Natural killer cell treated with Interleukin-12 subunit alpha and Interleukin-12 subunit beta and Interleukin-15 and Interleukin-18, amount 100 ng/mL, for 72 hours (primary cell): ENCODE measurements at regions not wholly inside any gene's neighbourhood (a gene's known extent, or its start where the extent isn't known, plus 50 kb on each side); places are given as distances from the start of the nearest gene placed in this dataset.
A peak's percentile ranks its signal among the peaks of the same experiment; 100 is the strongest.

Experiments used
- ATAC-seq, 2 donors: fragments of 150-1000 bp; cut with Tn5 transposase in 1 of 2; sonication (Bioruptor Pico), chemical (Tn5 transposase) in 1 of 2; 2 replicates each; pipeline ENCODE4 v1.10.0; 2021
- DNase-seq: peaks from one replicate; pipeline ENCODE4 v3.0.0; 2022; ENCODE audit warnings: low spot score
- H3K27ac Mint-ChIP-seq, 2 donors: 1 replicate in 1 of 2; 2 replicates in 1 of 2; pipeline ENCODE4 v1.8.0; 2022; ENCODE audit warnings: mixed read lengths in 2 of 2, mild to moderate bottlenecking in 1 of 2, moderate library complexity in 1 of 2
- H3K27me3 Mint-ChIP-seq, 2 donors: 1 replicate in 1 of 2; 2 replicates in 1 of 2; pipeline ENCODE4 v1.8.0; 2022; ENCODE audit warnings: mixed read lengths in 2 of 2
- H3K36me3 Mint-ChIP-seq: one replicate; pipeline ENCODE4 v1.8.0; 2022; ENCODE audit warnings: mixed read lengths
- H3K4me1 Mint-ChIP-seq, 2 donors: 1 replicate in 1 of 2; 2 replicates in 1 of 2; pipeline ENCODE4 v1.8.0; 2022; ENCODE audit warnings: low read depth in 2 of 2, mixed read lengths in 2 of 2, mild to moderate bottlenecking in 1 of 2
- H3K4me3 Mint-ChIP-seq: one replicate; pipeline ENCODE4 v1.8.0; 2022; ENCODE audit warnings: mixed read lengths
- H3K9me3 Mint-ChIP-seq: 2 replicates; pipeline ENCODE4 v1.8.0; 2022; ENCODE audit warnings: mixed read lengths

- Mint-ChIP-seq H3K36me3 (no peaks in the 10 kb centered on the region), H3K4me1 (peaks cover 0 to 6% of the 10 kb centered on the region in 2 donors), H3K27me3 (peaks cover 15 to 28% of the 10 kb centered on the region in 2 donors), H3K9me3 (no peaks in the 10 kb centered on the region), H3K4me3 (no peak overlapping the region), H3K27ac (no peak overlapping the region)
- DNase-seq (no peak), ATAC-seq (no peak)
Observed at GRCh38 chr19:30718014-30718413, 345.8 kb downstream of the ZNF536 start.

- H3K27ac Mint-ChIP-seq: no peak overlapping the region
- H3K27me3 Mint-ChIP-seq: peaks cover 15 to 28% of the 10 kb centered on the region in 2 donors
Observed at GRCh38 chr19:30717381-30717780, 345.2 kb downstream of the ZNF536 start.

GRCh38 chr19:30712431-30713337 is 340.5 kb downstream of the ZNF536 start:
- Mint-ChIP-seq H3K27me3 (peaks cover 21 to 31% of the 10 kb centered on the region in 2 donors), H3K9me3 (no peaks in the 10 kb centered on the region), H3K4me1 (no peaks in the 10 kb centered on the region), H3K27ac (no peak overlapping the region), H3K36me3 (no peaks in the 10 kb centered on the region), H3K4me3 (no peak overlapping the region)
- DNase-seq: no peak
- no peak for ATAC-seq

More at GRCh38 chr19:30717381-30717780, 345.2 kb downstream of the ZNF536 start:
- no peaks in the 10 kb centered on the region for H3K9me3 Mint-ChIP-seq
- peaks cover 0 to 6% of the 10 kb centered on the region in 2 donors for H3K4me1 Mint-ChIP-seq
- no peaks in the 10 kb centered on the region for H3K36me3 Mint-ChIP-seq
- ATAC-seq (no peak), DNase-seq (no peak)
- no peak overlapping the region for H3K4me3 Mint-ChIP-seq

GRCh38 chr19:30711826-30712225 is 339.6 kb downstream of the ZNF536 start:
- H3K9me3 Mint-ChIP-seq: no peaks in the 10 kb centered on the region
- no peaks in the 10 kb centered on the region for H3K36me3 Mint-ChIP-seq
- H3K4me3 Mint-ChIP-seq: no peak overlapping the region
- ATAC-seq (no peak), DNase-seq (no peak)
- H3K27me3 Mint-ChIP-seq: peaks cover 21 to 29% of the 10 kb centered on the region in 2 donors
- no peaks in the 10 kb centered on the region for H3K4me1 Mint-ChIP-seq
- H3K27ac Mint-ChIP-seq: no peak overlapping the region

- H3K9me3 Mint-ChIP-seq: no peaks in the 10 kb centered on the region
- H3K27ac Mint-ChIP-seq: no peak overlapping the region
- no peaks in the 10 kb centered on the region for H3K36me3 Mint-ChIP-seq
- no peak overlapping the region for H3K4me3 Mint-ChIP-seq
- ATAC-seq (no peak), DNase-seq (no peak)
- H3K4me1 Mint-ChIP-seq: no peaks in the 10 kb centered on the region
- peaks cover 18 to 29% of the 10 kb centered on the region in 2 donors for H3K27me3 Mint-ChIP-seq
Observed at GRCh38 chr19:30711296-30711695, 339.1 kb downstream of the ZNF536 start.

GRCh38 chr19:30710721-30711120 is 338.5 kb downstream of the ZNF536 start:
- no peaks in the 10 kb centered on the region for H3K9me3 Mint-ChIP-seq
- ATAC-seq (no peak), DNase-seq (no peak)
- H3K4me1 Mint-ChIP-seq: no peaks in the 10 kb centered on the region
- H3K4me3 Mint-ChIP-seq: no peak overlapping the region
- H3K27ac Mint-ChIP-seq: no peak overlapping the region
- no peaks in the 10 kb centered on the region for H3K36me3 Mint-ChIP-seq
- peaks cover 17 to 29% of the 10 kb centered on the region in 2 donors for H3K27me3 Mint-ChIP-seq

- no peak for ATAC-seq
- Mint-ChIP-seq H3K4me1 (no peaks in the 10 kb centered on the region), H3K9me3 (no peaks in the 10 kb centered on the region), H3K4me3 (no peak overlapping the region), H3K36me3 (no peaks in the 10 kb centered on the region), H3K27me3 (peaks cover 13% of the 10 kb centered on the region in 2 donors), H3K27ac (no peak overlapping the region)
- no peak for DNase-seq
Observed at GRCh38 chr19:30708416-30709178, 336.4 kb downstream of the ZNF536 start.

GRCh38 chr19:30704771-30705330 is 332.7 kb downstream of the ZNF536 start:
- H3K4me1 Mint-ChIP-seq: no peaks in the 10 kb centered on the region
- no peak overlapping the region for H3K27ac Mint-ChIP-seq
- H3K36me3 Mint-ChIP-seq: no peaks in the 10 kb centered on the region
- no peak for DNase-seq
- peaks cover 7 to 10% of the 10 kb centered on the region in 2 donors for H3K27me3 Mint-ChIP-seq
- H3K4me3 Mint-ChIP-seq: no peak overlapping the region
- no peak for ATAC-seq
- no peaks in the 10 kb centered on the region for H3K9me3 Mint-ChIP-seq

GRCh38 chr19:30703645-30704044 is 331.5 kb downstream of the ZNF536 start:
- peaks cover 0 to 2% of the 10 kb centered on the region in 2 donors for H3K27me3 Mint-ChIP-seq
- ATAC-seq (no peak), DNase-seq (no peak)
- no peaks in the 10 kb centered on the region for H3K9me3 Mint-ChIP-seq
- H3K36me3 Mint-ChIP-seq: no peaks in the 10 kb centered on the region
- H3K4me1 Mint-ChIP-seq: no peaks in the 10 kb centered on the region
- no peak overlapping the region for H3K27ac Mint-ChIP-seq
- H3K4me3 Mint-ChIP-seq: no peak overlapping the region

- H3K27me3 Mint-ChIP-seq: peaks cover 0 to 2% of the 10 kb centered on the region in 2 donors
- H3K36me3 Mint-ChIP-seq: no peaks in the 10 kb centered on the region
- DNase-seq (no peak), ATAC-seq (no peak)
- H3K9me3 Mint-ChIP-seq: no peaks in the 10 kb centered on the region
- H3K4me1 Mint-ChIP-seq: no peaks in the 10 kb centered on the region
- H3K4me3 Mint-ChIP-seq: no peak overlapping the region
- H3K27ac Mint-ChIP-seq: no peak overlapping the region
Observed at GRCh38 chr19:30701178-30701577, 329.0 kb downstream of the ZNF536 start.

GRCh38 chr19:30699871-30700280 is 327.7 kb downstream of the ZNF536 start:
- no peaks in the 10 kb centered on the region for H3K9me3 Mint-ChIP-seq
- no peak overlapping the region for H3K4me3 Mint-ChIP-seq
- H3K27me3 Mint-ChIP-seq: peaks cover 7 to 9% of the 10 kb centered on the region in 2 donors
- H3K36me3 Mint-ChIP-seq: no peaks in the 10 kb centered on the region
- H3K4me1 Mint-ChIP-seq: no peaks in the 10 kb centered on the region
- ATAC-seq: no peak
- no peak overlapping the region for H3K27ac Mint-ChIP-seq
- DNase-seq: no peak

- no peak for DNase-seq
- no peaks in the 10 kb centered on the region for H3K9me3 Mint-ChIP-seq
- H3K27me3 Mint-ChIP-seq: peaks cover 26 to 41% of the 10 kb centered on the region in 2 donors
- peak in 1 of 2 donors; percentile 36 for ATAC-seq
- H3K4me3 Mint-ChIP-seq: no peak overlapping the region
- no peaks in the 10 kb centered on the region for H3K36me3 Mint-ChIP-seq
- H3K27ac Mint-ChIP-seq: no peak overlapping the region
- H3K4me1 Mint-ChIP-seq: no peaks in the 10 kb centered on the region
Observed at GRCh38 chr19:30696514-30696913, 324.3 kb downstream of the ZNF536 start.

- Mint-ChIP-seq H3K27me3 (peaks cover 32 to 53% of the 10 kb centered on the region in 2 donors), H3K4me3 (no peak overlapping the region), H3K27ac (no peak overlapping the region)
Observed at GRCh38 chr19:30695171-30695875, 323.1 kb downstream of the ZNF536 start.

More at GRCh38 chr19:30695171-30695875, 323.1 kb downstream of the ZNF536 start:
- ATAC-seq: peak; percentile 46
- H3K36me3 Mint-ChIP-seq: no peaks in the 10 kb centered on the region
- no peak for DNase-seq
- no peaks in the 10 kb centered on the region for H3K4me1 Mint-ChIP-seq
- H3K9me3 Mint-ChIP-seq: no peaks in the 10 kb centered on the region
